Mesothelial cell of epicardium (in vitro differentiated cells): ENCODE measurements at regions not wholly inside any gene's neighbourhood (a gene's known extent, or its start where the extent isn't known, plus 50 kb on each side); places are given as distances from the start of the nearest gene placed in this dataset.

Experiments
- DNase-seq, 2 experiments: peaks; one replicate each; pipeline ENCODE4 v3.0.0; 2021; ENCODE audit warnings: low spot score in 2 of 2; ENCODE audit not compliant: unreplicated experiment in 2 of 2
- H3K27ac Mint-ChIP-seq: 2 replicates; pipeline ENCODE4 v1.8.0; 2021; ENCODE audit warnings: mixed read lengths
- H3K27me3 Mint-ChIP-seq: 2 replicates; pipeline ENCODE4 v1.8.0; 2021; ENCODE audit warnings: low read depth, mixed read lengths
- H3K36me3 Mint-ChIP-seq: 2 replicates; pipeline ENCODE4 v1.8.0; 2021; ENCODE audit warnings: mixed read lengths
- H3K4me1 Mint-ChIP-seq: 2 replicates; pipeline ENCODE4 v1.8.0; 2021; ENCODE audit warnings: mixed read lengths
- H3K4me3 Mint-ChIP-seq: 2 replicates; pipeline ENCODE4 v1.8.0; 2021; ENCODE audit warnings: mild to moderate bottlenecking, moderate library complexity, mixed read lengths
- H3K9me3 Mint-ChIP-seq: 2 replicates; pipeline ENCODE4 v1.8.0; 2021; ENCODE audit warnings: mixed read lengths
- TF ChIP-seq, protein P1 (sequence below): fragments of 200-600 bp; sonication (generic); IDR thresholded peaks from one replicate; pipeline ENCODE4 v1.5.0; 2021; ENCODE audit warnings: antibody characterized with exemption; ENCODE audit not compliant: unreplicated experiment

- Mint-ChIP-seq H3K9me3 (no peaks in the 10 kb centered on the region), H3K4me1 (peaks cover 12% of the 10 kb centered on the region), H3K36me3 (no peaks in the 10 kb centered on the region), H3K27ac (no peak overlapping the region), H3K27me3 (peaks cover 51% of the 10 kb centered on the region), H3K4me3 (no peak overlapping the region)
- TF ChIP-seq, protein P1, sequence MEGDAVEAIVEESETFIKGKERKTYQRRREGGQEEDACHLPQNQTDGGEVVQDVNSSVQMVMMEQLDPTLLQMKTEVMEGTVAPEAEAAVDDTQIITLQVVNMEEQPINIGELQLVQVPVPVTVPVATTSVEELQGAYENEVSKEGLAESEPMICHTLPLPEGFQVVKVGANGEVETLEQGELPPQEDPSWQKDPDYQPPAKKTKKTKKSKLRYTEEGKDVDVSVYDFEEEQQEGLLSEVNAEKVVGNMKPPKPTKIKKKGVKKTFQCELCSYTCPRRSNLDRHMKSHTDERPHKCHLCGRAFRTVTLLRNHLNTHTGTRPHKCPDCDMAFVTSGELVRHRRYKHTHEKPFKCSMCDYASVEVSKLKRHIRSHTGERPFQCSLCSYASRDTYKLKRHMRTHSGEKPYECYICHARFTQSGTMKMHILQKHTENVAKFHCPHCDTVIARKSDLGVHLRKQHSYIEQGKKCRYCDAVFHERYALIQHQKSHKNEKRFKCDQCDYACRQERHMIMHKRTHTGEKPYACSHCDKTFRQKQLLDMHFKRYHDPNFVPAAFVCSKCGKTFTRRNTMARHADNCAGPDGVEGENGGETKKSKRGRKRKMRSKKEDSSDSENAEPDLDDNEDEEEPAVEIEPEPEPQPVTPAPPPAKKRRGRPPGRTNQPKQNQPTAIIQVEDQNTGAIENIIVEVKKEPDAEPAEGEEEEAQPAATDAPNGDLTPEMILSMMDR = no peak
- no peak for DNase-seq
Observed at GRCh38 chrX:2581296-2581695, 80.5 kb upstream of the DHRSX start.

GRCh38 chrX:2578864-2579263 is 78.1 kb upstream of the DHRSX start:
- peaks cover 8% of the 10 kb centered on the region for H3K4me1 Mint-ChIP-seq
- no peaks in the 10 kb centered on the region for H3K9me3 Mint-ChIP-seq
- H3K27me3 Mint-ChIP-seq = peaks cover 32% of the 10 kb centered on the region
- H3K36me3 Mint-ChIP-seq = peaks cover 4% of the 10 kb centered on the region
- H3K27ac Mint-ChIP-seq = no peak overlapping the region
- no peak for DNase-seq
- TF ChIP-seq, protein P1 = no peak
- no peak overlapping the region for H3K4me3 Mint-ChIP-seq

- H3K9me3 Mint-ChIP-seq = no peaks in the 10 kb centered on the region
- TF ChIP-seq, protein P1 = no peak
- H3K4me1 Mint-ChIP-seq = peaks cover 3% of the 10 kb centered on the region
- no peak for DNase-seq
- H3K27ac Mint-ChIP-seq = no peak overlapping the region
- no peak overlapping the region for H3K4me3 Mint-ChIP-seq
- H3K36me3 Mint-ChIP-seq = peaks cover 7% of the 10 kb centered on the region
- H3K27me3 Mint-ChIP-seq = peaks cover 25% of the 10 kb centered on the region
Observed at GRCh38 chrX:2577844-2578466, 77.2 kb upstream of the DHRSX start.

GRCh38 chrX:2576793-2577192 is 76.0 kb upstream of the DHRSX start:
- no peak overlapping the region for H3K4me3 Mint-ChIP-seq
- no peaks in the 10 kb centered on the region for H3K9me3 Mint-ChIP-seq
- no peaks in the 10 kb centered on the region for H3K4me1 Mint-ChIP-seq
- TF ChIP-seq, protein P1 = no peak
- DNase-seq = no peak
- H3K27ac Mint-ChIP-seq = no peak overlapping the region
- peaks cover 14% of the 10 kb centered on the region for H3K27me3 Mint-ChIP-seq
- peaks cover 9% of the 10 kb centered on the region for H3K36me3 Mint-ChIP-seq

DNA sequence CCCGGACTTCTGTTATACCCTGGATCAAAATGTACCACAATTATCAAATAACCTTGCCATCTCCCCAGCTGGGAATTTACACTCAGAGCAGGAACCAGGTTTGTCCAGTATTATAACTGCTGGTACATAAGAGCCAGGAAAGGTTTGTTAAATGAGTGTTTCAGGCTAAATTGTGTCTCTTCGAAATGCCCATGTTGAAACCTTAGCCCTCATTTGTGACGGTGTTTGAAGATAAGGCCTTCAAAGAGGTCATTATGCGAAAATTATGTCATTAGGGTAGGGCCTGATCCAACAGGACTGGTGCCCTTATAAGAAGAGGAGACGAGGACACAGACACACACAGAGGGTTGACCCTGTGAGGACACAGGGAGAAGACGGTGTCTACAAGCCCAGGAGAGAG is 73.5 kb upstream of the DHRSX start:
- H3K27me3 Mint-ChIP-seq = no peaks in the 10 kb centered on the region
- no peak overlapping the region for H3K4me3 Mint-ChIP-seq
- H3K4me1 Mint-ChIP-seq = no peaks in the 10 kb centered on the region
- peaks cover 16% of the 10 kb centered on the region for H3K36me3 Mint-ChIP-seq
- peaks cover 8% of the 10 kb centered on the region for H3K9me3 Mint-ChIP-seq
- no peak overlapping the region for H3K27ac Mint-ChIP-seq
- TF ChIP-seq, protein P1 = no peak
- DNase-seq = no peak

GRCh38 chrX:2572740-2573139 is 72.0 kb upstream of the DHRSX start:
- Mint-ChIP-seq H3K27me3 (no peaks in the 10 kb centered on the region), H3K4me1 (no peaks in the 10 kb centered on the region), H3K27ac (no peak overlapping the region), H3K36me3 (peaks cover 18% of the 10 kb centered on the region), H3K9me3 (peaks cover 16% of the 10 kb centered on the region), H3K4me3 (no peak overlapping the region)
- DNase-seq = no peak
- TF ChIP-seq, protein P1 = no peak
